Upper lobe of left lung (tissue), 4 donors: ENCODE measurements at regions not wholly inside any gene's neighbourhood (a gene's known extent, or its start where the extent isn't known, plus 50 kb on each side); places are given as distances from the start of the nearest gene placed in this dataset.

Experiments
- CTCF ChIP-seq, 6 experiments: fragments of 450-650 bp in 4 of 6; fragments of 200-600 bp in 2 of 6; sonication (generic) in 2 of 6; IDR thresholded peaks; one replicate each; pipeline ENCODE4 v1.5.1; 2016 to 2019; ENCODE audit warnings: antibody characterized with exemption in 6 of 6
- POLR2A ChIP-seq, 4 donors: fragments of 450-650 bp; IDR thresholded peaks; one replicate each; pipeline ENCODE4 v1.5.1; 2016 to 2017; ENCODE audit warnings: antibody characterized with exemption in 4 of 4, mild to moderate bottlenecking in 2 of 4
- POLR2AphosphoS5 ChIP-seq, 2 donors: sonication (generic); formaldehyde crosslinking; IDR thresholded peaks; one replicate each; pipeline ENCODE4 v1.5.1; 2017; ENCODE audit warnings: antibody characterized with exemption in 2 of 2

- TF ChIP-seq POLR2A (IDR thresholded peaks at IDR 0.05) = no peak
- TF ChIP-seq CTCF (IDR thresholded peaks at IDR 0.05) = no peak
- TF ChIP-seq POLR2AphosphoS5 (IDR thresholded peaks at IDR 0.05) = no peak
These were observed 175.8 kb downstream of the RCHY1 start for GRCh38 chr4:75338352-75338880.
